Testis (tissue), 2 donors: ENCODE measurements at regions not wholly inside any gene's neighbourhood (a gene's known extent, or its start where the extent isn't known, plus 50 kb on each side); places are given as distances from the start of the nearest gene placed in this dataset.

Experiments used
- POLR2A ChIP-seq: fragments of 450-650 bp; IDR thresholded peaks from one replicate; pipeline ENCODE4 v1.6.1; 2017; ENCODE audit warnings: antibody characterized with exemption, mild to moderate bottlenecking, moderate library complexity
- TF ChIP-seq, protein P1 (sequence below), 3 experiments: fragments of 450-650 bp in 2 of 3; fragments of 200-600 bp in 1 of 3; sonication (generic) in 1 of 3; IDR thresholded peaks; one replicate each; pipeline ENCODE4 v1.5.1; 2016 to 2019; ENCODE audit warnings: antibody characterized with exemption in 3 of 3, mild to moderate bottlenecking in 2 of 3, moderate library complexity in 1 of 3

- TF ChIP-seq, protein P1, sequence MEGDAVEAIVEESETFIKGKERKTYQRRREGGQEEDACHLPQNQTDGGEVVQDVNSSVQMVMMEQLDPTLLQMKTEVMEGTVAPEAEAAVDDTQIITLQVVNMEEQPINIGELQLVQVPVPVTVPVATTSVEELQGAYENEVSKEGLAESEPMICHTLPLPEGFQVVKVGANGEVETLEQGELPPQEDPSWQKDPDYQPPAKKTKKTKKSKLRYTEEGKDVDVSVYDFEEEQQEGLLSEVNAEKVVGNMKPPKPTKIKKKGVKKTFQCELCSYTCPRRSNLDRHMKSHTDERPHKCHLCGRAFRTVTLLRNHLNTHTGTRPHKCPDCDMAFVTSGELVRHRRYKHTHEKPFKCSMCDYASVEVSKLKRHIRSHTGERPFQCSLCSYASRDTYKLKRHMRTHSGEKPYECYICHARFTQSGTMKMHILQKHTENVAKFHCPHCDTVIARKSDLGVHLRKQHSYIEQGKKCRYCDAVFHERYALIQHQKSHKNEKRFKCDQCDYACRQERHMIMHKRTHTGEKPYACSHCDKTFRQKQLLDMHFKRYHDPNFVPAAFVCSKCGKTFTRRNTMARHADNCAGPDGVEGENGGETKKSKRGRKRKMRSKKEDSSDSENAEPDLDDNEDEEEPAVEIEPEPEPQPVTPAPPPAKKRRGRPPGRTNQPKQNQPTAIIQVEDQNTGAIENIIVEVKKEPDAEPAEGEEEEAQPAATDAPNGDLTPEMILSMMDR (IDR thresholded peaks at IDR 0.05), result no peak
- TF ChIP-seq POLR2A, result no peak
Measured at GRCh38 chr18:66931010-66931409, 327.1 kb upstream of the CDH19 start.
